GM12801 (cell line): ENCODE measurements at regions not wholly inside any gene's neighbourhood (a gene's known extent, or its start where the extent isn't known, plus 50 kb on each side); places are given as distances from the start of the nearest gene placed in this dataset.

Experiments used
- TF ChIP-seq, protein P1 (sequence below): IDR thresholded peaks from one replicate; pipeline ENCODE4 v1.5.1; 2011; ENCODE audit warnings: control low read depth; ENCODE audit not compliant: insufficient read length; ENCODE audit errors: extremely low read depth

DNA sequence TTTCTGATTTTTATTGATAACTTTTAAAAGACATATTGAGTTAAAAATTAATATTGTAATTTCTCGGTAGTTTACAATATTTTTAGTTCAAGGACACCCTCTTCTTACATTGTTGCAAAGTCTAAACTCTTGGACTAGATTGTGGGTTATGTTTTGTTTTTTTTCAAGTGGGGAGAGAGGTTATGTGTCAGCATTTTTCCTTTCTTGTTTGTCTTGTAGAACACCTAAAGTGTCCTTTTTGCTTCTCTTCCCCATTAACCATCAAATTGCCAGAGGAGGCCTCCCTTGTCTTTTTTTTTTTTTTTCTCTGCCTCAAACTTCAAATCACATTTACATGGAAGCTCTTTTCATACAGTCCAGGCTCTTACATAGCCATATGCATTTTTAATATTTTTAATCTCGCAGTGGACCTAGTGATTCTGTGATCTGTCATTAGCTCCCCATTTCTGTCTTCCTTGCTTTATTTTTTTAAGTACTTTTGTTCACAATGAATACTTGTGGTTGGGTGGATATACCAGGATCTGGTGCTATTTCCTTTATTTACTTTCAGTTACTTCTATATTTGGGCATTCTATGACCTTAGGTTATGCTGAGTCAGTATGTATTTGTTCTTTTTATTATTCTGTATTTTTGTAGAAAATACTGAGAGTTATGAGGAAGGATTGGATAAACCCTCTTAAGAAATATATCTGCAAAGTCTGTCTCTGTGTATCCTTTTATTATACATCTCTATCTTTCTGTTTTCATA lies 2280.6 kb upstream of the ACO1 start:
- TF ChIP-seq, protein P1, sequence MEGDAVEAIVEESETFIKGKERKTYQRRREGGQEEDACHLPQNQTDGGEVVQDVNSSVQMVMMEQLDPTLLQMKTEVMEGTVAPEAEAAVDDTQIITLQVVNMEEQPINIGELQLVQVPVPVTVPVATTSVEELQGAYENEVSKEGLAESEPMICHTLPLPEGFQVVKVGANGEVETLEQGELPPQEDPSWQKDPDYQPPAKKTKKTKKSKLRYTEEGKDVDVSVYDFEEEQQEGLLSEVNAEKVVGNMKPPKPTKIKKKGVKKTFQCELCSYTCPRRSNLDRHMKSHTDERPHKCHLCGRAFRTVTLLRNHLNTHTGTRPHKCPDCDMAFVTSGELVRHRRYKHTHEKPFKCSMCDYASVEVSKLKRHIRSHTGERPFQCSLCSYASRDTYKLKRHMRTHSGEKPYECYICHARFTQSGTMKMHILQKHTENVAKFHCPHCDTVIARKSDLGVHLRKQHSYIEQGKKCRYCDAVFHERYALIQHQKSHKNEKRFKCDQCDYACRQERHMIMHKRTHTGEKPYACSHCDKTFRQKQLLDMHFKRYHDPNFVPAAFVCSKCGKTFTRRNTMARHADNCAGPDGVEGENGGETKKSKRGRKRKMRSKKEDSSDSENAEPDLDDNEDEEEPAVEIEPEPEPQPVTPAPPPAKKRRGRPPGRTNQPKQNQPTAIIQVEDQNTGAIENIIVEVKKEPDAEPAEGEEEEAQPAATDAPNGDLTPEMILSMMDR, result no peak

DNA sequence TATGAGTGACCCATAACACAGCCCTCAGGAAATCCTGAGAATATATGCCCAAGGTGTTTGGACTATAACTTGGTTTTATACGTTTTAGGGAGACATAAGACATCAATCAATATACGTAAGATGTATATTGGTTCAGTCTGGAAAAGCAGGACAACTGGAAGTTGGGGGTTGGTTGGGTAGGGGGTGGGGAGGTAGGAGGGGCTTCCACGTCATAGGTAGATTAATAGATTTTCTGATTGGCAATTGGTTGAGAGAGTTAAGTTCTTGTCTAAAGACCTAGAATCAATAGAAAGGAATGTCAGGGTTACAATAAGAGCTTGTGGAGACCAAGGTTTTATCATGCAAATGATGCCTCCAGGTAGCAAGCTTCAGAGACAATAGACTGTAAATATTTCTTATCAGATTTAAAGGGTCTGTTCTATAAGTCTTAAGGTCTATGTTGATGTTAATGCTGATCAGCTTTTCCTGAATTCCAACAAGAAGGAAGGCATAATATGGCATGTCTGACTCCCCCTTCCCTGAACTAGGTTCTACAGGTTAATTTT lies 2267.7 kb upstream of the ACO1 start:
- TF ChIP-seq, protein P1, result no peak

DNA sequence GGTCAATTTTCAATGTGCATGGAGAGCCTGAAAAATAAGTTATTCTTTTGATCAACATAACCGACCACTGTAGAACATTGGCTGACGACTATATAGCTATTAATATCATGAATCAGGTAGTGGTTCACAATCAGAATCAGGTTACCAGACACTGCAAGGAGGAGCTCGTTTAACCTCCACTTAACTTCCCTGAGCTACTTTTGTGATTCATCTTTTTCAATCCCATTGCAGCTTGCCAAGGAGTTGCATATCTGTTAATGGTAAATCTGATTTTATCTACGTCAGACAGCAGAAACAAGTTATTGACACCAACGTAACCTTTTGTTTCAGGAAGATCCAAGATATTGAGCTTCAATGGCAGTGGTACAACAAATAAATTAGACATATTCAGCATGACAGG lies 2263.8 kb upstream of the ACO1 start:
- TF ChIP-seq, protein P1, result no peak

DNA sequence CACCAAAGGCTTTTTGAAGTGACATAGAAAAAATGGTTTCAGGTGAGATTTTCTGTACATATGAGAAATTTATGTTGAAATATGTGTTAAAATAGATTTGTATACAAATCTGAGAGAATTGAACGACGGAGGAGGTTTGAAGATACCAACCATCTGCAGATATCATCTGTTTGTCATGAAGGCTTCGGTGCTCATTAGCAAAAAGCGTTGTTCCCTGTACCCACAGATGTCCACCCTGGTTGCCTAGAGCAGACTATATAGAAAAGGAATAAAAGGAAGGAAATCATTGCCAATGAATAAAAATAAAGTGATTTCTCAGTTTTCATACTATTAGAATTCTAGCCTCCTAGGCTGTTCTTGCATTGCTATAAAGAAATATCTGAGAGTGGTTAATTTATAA lies 2262.8 kb upstream of the ACO1 start:
- TF ChIP-seq, protein P1, result no peak

DNA sequence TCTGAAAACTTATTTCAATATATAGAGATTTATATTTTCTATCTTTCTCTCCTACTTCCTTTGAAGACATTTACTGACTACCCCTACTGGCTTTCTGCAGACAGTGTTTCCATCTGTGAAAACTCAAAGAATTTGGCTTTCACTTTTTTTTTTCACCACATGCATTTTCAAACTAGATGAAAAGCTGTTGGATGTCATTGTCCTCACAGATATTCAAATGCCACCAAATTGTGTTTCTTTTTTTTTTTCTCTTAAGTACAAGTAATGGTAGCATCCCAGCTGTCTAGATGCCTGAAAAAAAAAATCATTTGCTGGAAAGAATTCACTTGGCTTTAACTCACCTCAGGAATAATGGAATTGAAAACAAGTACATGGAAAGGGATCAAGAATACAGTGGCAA lies 2258.6 kb upstream of the ACO1 start:
- TF ChIP-seq, protein P1, result no peak

DNA sequence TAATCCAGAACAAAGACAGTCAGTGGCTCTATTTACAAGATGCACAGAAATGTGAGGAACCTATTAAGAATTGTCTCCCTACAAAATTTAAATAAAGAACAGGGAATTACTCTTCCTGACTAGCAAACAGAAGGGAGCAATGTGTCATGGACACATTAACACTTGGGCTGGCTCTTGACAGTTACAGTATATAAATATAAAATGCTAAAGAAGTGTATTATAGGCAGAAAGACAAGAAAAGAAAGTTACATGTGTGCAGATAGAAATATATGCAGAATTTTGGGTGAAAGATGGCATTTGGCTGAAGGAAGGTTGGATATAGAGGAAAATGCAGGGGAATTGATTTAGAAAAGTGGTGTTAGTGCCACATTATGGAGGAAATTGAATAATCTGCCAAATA lies 2257.1 kb upstream of the ACO1 start:
- TF ChIP-seq, protein P1, result no peak

DNA sequence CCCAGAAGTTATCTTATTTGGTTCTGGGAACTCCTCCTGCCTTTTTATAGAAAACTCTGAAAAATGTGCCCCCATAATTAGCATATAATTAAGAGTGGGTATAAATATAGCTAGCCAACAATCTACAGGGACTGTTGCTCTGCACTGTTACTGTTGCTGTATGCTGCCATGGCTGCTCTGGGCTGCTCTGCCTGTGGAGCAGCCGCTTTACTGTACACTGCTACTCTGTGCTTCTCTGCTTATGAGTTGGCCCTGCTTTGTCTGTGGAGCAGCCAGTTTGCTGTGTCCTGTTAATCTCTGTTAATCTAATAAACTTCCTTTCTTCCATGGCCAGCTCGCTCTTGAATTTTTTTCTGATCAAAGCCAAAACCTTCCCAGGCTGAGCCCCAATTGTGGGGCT lies 2244.0 kb upstream of the ACO1 start:
- TF ChIP-seq, protein P1, result no peak
